GM23338 (cell line): ENCODE measurements at regions not wholly inside any gene's neighbourhood (a gene's known extent, or its start where the extent isn't known, plus 50 kb on each side); places are given as distances from the start of the nearest gene placed in this dataset.

Experiments used
- CREB1 ChIP-seq: fragments of 250-450 bp; sonication (Bioruptor Pico); IDR thresholded peaks from 2 replicates; pipeline ENCODE4 v1.5.0; 2020; ENCODE audit warnings: low read depth, mild to moderate bottlenecking, moderate library complexity
- CTCF ChIP-seq, 2 experiments: fragments of 200-600 bp in 1 of 2; sonication (generic) in 1 of 2; conservative IDR thresholded peaks; 2 replicates each; pipeline versions ENCODE4 v1.5.1 to v1.6.1; 2016 to 2017; ENCODE audit warnings: antibody characterized with exemption in 2 of 2, low read depth in 2 of 2, mild to moderate bottlenecking in 2 of 2, moderate library complexity in 1 of 2
- ETS1 ChIP-seq: IDR thresholded peaks from 2 replicates; pipeline ENCODE4 v1.6.1; 2016; ENCODE audit warnings: antibody characterized with exemption
- EZH2 ChIP-seq: fragments of 200-600 bp; sonication (generic); IDR thresholded peaks from one replicate; pipeline ENCODE4 v1.8.0; 2017; ENCODE audit warnings: antibody characterized with exemption, mild to moderate bottlenecking, low read depth; ENCODE audit not compliant: unreplicated experiment
- POLR2AphosphoS5 ChIP-seq: IDR thresholded peaks from 2 replicates; pipeline ENCODE4 v1.6.1; 2016; ENCODE audit warnings: antibody characterized with exemption, low read depth
- ZNF114 ChIP-seq: fragments of 250-450 bp; sonication (Bioruptor Pico); IDR thresholded peaks from 2 replicates; pipeline ENCODE4 v1.5.0; 2020; ENCODE audit warnings: mild to moderate bottlenecking, moderate library complexity

GRCh38 chr7:42311195-42311594, 74.2 kb upstream of the GLI3 start:
- TF ChIP-seq CTCF (conservative IDR thresholded peaks at IDR 0.05; ENCODE audit: low read depth in 2 of 2) (no peak), POLR2AphosphoS5 (no peak), CREB1 (no peak), EZH2 (no peak), ZNF114 (no peak), ETS1 (no peak)
